CD4-positive, alpha-beta memory T cell (primary cell): ENCODE measurements at regions not wholly inside any gene's neighbourhood (a gene's known extent, or its start where the extent isn't known, plus 50 kb on each side); places are given as distances from the start of the nearest gene placed in this dataset. TPM values are rescaled to one million over a fixed set of nuclear protein-coding genes. Genes with fewer than 3 reads are reported as not detected.
A peak's percentile ranks its signal among the peaks of the same experiment; 100 is the strongest.

Source experiments
- CTCF ChIA-PET: fragments of 350-600 bp; sonication (Branson Sonifier 250); formaldehyde crosslinking; loops from one replicate; lab custom pipeline; 2021; ENCODE audit warnings: inconsistent platforms; ENCODE audit not compliant: partially characterized antibody; lab: Charles Lee
- POLR2A ChIA-PET: fragments of 350-600 bp; sonication (Branson Sonifier 250); formaldehyde crosslinking; loops from one replicate; lab custom pipeline; 2021; ENCODE audit not compliant: partially characterized antibody; lab: Charles Lee
- DNase-seq, 5 donors: peaks; one replicate each; pipeline versions ENCODE4 v3.0.0 to v3.0.0-alpha.2; 2020 to 2022; ENCODE audit warnings: mixed read lengths in 1 of 5
- H3K27ac ChIP-seq: one replicate; pipeline ENCODE4 v1.7.0; 2013; ENCODE audit warnings: low read depth, low read length
- H3K27me3 ChIP-seq: 2 replicates; pipeline ENCODE4 v1.7.0; 2013; ENCODE audit warnings: mild to moderate bottlenecking, low read length, moderate library complexity; ENCODE audit not compliant: insufficient read depth
- H3K36me3 ChIP-seq: 2 replicates; pipeline ENCODE4 v1.7.0; 2013; ENCODE audit warnings: mild to moderate bottlenecking, low read length, moderate library complexity; ENCODE audit not compliant: insufficient read depth
- H3K4me1 ChIP-seq: 2 replicates; pipeline ENCODE4 v1.7.0; 2013; ENCODE audit warnings: mild to moderate bottlenecking, low read length, moderate library complexity; ENCODE audit not compliant: insufficient read depth
- H3K4me3 ChIP-seq, 2 donors: one replicate each; pipeline ENCODE4 v1.7.0; 2013; ENCODE audit warnings: low read length in 2 of 2, mild to moderate bottlenecking in 1 of 2
- H3K9me3 ChIP-seq, 2 donors: one replicate each; pipeline ENCODE4 v1.7.0; 2013; ENCODE audit warnings: low read length in 2 of 2, control low read depth in 1 of 2; ENCODE audit not compliant: control insufficient read depth in 1 of 2
- H3K27ac Mint-ChIP-seq, 7 donors: one replicate each; pipeline ENCODE4 v1.8.0; 2020 to 2021; ENCODE audit warnings: mixed read lengths in 7 of 7, mild to moderate bottlenecking in 6 of 7, inconsistent platforms in 3 of 7, moderate library complexity in 3 of 7
- H3K27me3 Mint-ChIP-seq, 2 donors: one replicate each; pipeline ENCODE4 v1.8.0; 2020 to 2021; ENCODE audit warnings: mixed read lengths in 2 of 2
- H3K36me3 Mint-ChIP-seq, 2 donors: one replicate each; pipeline ENCODE4 v1.8.0; 2020 to 2021; ENCODE audit warnings: mixed read lengths in 2 of 2, inconsistent platforms in 1 of 2, mild to moderate bottlenecking in 1 of 2
- H3K4me1 Mint-ChIP-seq, 4 donors: one replicate each; pipeline ENCODE4 v1.8.0; 2020 to 2021; ENCODE audit warnings: mixed read lengths in 4 of 4, mild to moderate bottlenecking in 1 of 4
- H3K4me3 Mint-ChIP-seq, 8 donors: one replicate each; pipeline ENCODE4 v1.8.0; 2020 to 2021; ENCODE audit warnings: mixed read lengths in 8 of 8, mild to moderate bottlenecking in 7 of 8, moderate library complexity in 6 of 8, inconsistent platforms in 3 of 8
- H3K9me3 Mint-ChIP-seq, 8 donors: one replicate each; pipeline ENCODE4 v1.8.0; 2020 to 2021; ENCODE audit warnings: mixed read lengths in 8 of 8, mild to moderate bottlenecking in 5 of 8, inconsistent platforms in 3 of 8, moderate library complexity in 1 of 8
- intact Hi-C: fragments of 100-400 bp; cut with micrococcal nuclease; formaldehyde crosslinking; loops from one replicate; pipeline ENCODE4 v1.15.1; 2023
- microRNA-seq: library from miRNA; unstranded; fragments of <30 nt; microRNA quantifications from one replicate; pipeline ENCODE4 v1.2.0, GENCODE V29; 2021; ENCODE audit warnings: borderline replicate concordance, borderline number of aligned reads, borderline microRNAs expressed, mixed read lengths

GRCh38 chr5:129399069-129399468 is 61.0 kb upstream of the ADAMTS19 start:
- H3K36me3 ChIP-seq = no peaks in the 10 kb centered on the region
- no peak overlapping the region for H3K27ac ChIP-seq
- H3K27me3 ChIP-seq = no peaks in the 10 kb centered on the region
- DNase-seq = peak in 1 of 5 donors; percentile 29
- no peaks in the 10 kb centered on the region for H3K27me3 Mint-ChIP-seq
- H3K4me1 ChIP-seq = no peaks in the 10 kb centered on the region
- no peaks in the 10 kb centered on the region for H3K9me3 ChIP-seq
- H3K4me1 Mint-ChIP-seq = no peaks in the 10 kb centered on the region
- ChIA-PET CTCF (no interaction called here), POLR2A (no interaction called here)
- H3K36me3 Mint-ChIP-seq = no peaks in the 10 kb centered on the region
- no peak overlapping the region for H3K27ac Mint-ChIP-seq
- H3K4me3 Mint-ChIP-seq = no peak overlapping the region
- intact Hi-C loops = no loop called here
- H3K4me3 ChIP-seq = no peak overlapping the region
- H3K9me3 Mint-ChIP-seq = peaks cover 0 to 11% (median 5%) of the 10 kb centered on the region in 8 donors

DNA sequence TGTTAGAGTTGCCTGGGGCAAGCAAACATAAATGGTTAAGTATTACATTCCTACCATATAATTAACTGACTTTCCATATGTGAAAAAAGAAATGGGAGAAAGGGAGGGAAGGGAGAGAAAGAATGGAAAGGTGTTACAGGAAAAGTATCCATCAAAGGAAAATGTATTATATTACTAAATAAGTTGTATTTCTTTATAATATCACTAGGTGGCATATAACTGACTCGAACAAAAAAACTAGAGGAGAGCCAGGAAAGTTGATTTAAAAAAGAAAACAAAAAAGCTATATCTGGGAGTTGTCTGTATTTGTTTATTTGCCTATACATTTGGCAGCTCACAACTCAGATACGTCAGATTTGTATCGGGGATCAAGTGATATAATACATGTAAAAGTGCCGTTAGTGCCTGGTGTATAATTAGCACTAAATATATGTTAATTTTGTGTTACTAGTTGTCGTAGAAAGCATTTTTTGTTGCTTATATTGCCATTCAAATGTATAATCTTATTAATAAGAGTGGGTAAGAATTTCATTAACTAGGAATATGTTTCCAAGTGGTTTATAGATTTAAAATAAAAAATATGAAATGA is 59.6 kb upstream of the ADAMTS19 start:
- Mint-ChIP-seq H3K4me3 (no peak overlapping the region), H3K27me3 (no peaks in the 10 kb centered on the region), H3K4me1 (no peaks in the 10 kb centered on the region), H3K9me3 (peaks cover 0 to 9% (median 5%) of the 10 kb centered on the region in 8 donors), H3K27ac (no peak overlapping the region), H3K36me3 (no peaks in the 10 kb centered on the region)
- Histone ChIP-seq H3K36me3 (no peaks in the 10 kb centered on the region), H3K4me3 (no peak overlapping the region), H3K27me3 (no peaks in the 10 kb centered on the region), H3K4me1 (no peaks in the 10 kb centered on the region), H3K27ac (no peak overlapping the region), H3K9me3 (no peaks in the 10 kb centered on the region)
- CTCF ChIA-PET = no interaction called here
- POLR2A ChIA-PET = no interaction called here
- intact Hi-C loops = no loop called here
- no peak for DNase-seq

GRCh38 chr5:129405222-129405621 is 54.9 kb upstream of the ADAMTS19 start:
- no peak overlapping the region for H3K27ac Mint-ChIP-seq

GRCh38 chr5:129406440-129406839 is 53.7 kb upstream of the ADAMTS19 start:
- POLR2A ChIA-PET = no interaction called here
- H3K4me1 Mint-ChIP-seq = no peaks in the 10 kb centered on the region

More at GRCh38 chr5:129405222-129405621, 54.9 kb upstream of the ADAMTS19 start:
- Histone ChIP-seq H3K27ac (no peak overlapping the region), H3K4me3 (no peak overlapping the region), H3K27me3 (no peaks in the 10 kb centered on the region), H3K36me3 (no peaks in the 10 kb centered on the region), H3K4me1 (no peaks in the 10 kb centered on the region), H3K9me3 (no peaks in the 10 kb centered on the region)
- H3K36me3 Mint-ChIP-seq = no peaks in the 10 kb centered on the region
- DNase-seq = no peak
- POLR2A ChIA-PET = no interaction called here
- H3K4me3 Mint-ChIP-seq = no peak overlapping the region
- no peaks in the 10 kb centered on the region for H3K4me1 Mint-ChIP-seq
- CTCF ChIA-PET = no interaction called here
- H3K9me3 Mint-ChIP-seq = no peaks in the 10 kb centered on the region
- intact Hi-C loops = no loop called here
- no peaks in the 10 kb centered on the region for H3K27me3 Mint-ChIP-seq

More at GRCh38 chr5:129406440-129406839, 53.7 kb upstream of the ADAMTS19 start:
- intact Hi-C loops = no loop called here
- H3K36me3 ChIP-seq = no peaks in the 10 kb centered on the region
- Mint-ChIP-seq H3K9me3 (no peaks in the 10 kb centered on the region), H3K27me3 (no peaks in the 10 kb centered on the region), H3K27ac (no peak overlapping the region), H3K36me3 (no peaks in the 10 kb centered on the region), H3K4me3 (no peak overlapping the region)
- CTCF ChIA-PET = no interaction called here
- H3K4me3 ChIP-seq = no peak overlapping the region
- no peak overlapping the region for H3K27ac ChIP-seq
- no peaks in the 10 kb centered on the region for H3K4me1 ChIP-seq
- DNase-seq = no peak
- H3K27me3 ChIP-seq = no peaks in the 10 kb centered on the region
- no peaks in the 10 kb centered on the region for H3K9me3 ChIP-seq

Small RNA genes in the stretch of these regions (microRNA-seq; reads per million reads assigned to microRNA genes)
- gene MIR4460 = not detected
